PC-3 (cell line): ENCODE measurements at regions not wholly inside any gene's neighbourhood (a gene's known extent, or its start where the extent isn't known, plus 50 kb on each side); places are given as distances from the start of the nearest gene placed in this dataset.

ENCODE experiments used
- CTCF ChIP-seq: fragments of 300-600 bp; sonication (generic); conservative IDR thresholded peaks from 2 replicates; pipeline ENCODE4 v1.5.1; 2017; ENCODE audit warnings: antibody characterized with exemption, low read depth, mild to moderate bottlenecking, low read length
- EZH2 ChIP-seq: fragments of 300-600 bp; sonication (generic); IDR thresholded peaks from one replicate; pipeline ENCODE4 v1.6.1; 2017; ENCODE audit warnings: antibody characterized with exemption, mild to moderate bottlenecking, low read length; ENCODE audit not compliant: unreplicated experiment
- EZH2phosphoT487 ChIP-seq: fragments of 300-600 bp; sonication (generic); IDR thresholded peaks from 2 replicates; pipeline ENCODE4 v1.6.1; 2018; ENCODE audit warnings: mild to moderate bottlenecking, antibody characterized with exemption, low read length, borderline replicate concordance

DNA sequence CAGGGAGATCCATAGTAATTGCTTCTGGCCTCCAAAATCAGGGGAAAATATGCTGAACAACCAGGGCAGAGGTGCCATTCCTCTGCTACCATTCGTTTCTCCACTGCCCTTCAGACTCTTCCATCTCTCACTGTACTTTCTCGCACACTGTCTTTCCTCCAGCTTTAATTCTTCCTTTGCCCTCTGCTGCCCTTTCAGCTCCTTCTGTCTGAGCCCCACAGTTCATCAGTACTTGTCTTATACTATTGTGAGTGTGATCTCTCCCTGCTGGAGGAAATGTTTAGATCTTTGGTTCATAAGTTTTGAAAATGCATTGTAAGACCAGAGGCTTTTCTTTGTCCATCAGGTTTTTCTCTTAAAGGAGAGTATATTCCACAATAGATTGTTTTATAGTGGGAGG is 184.9 kb upstream of the DTNA start:
- no peak for TF ChIP-seq CTCF
- TF ChIP-seq EZH2, result no peak
- TF ChIP-seq EZH2phosphoT487, result no peak
